Neural crest cell (in vitro differentiated cells): ENCODE measurements at regions not wholly inside any gene's neighbourhood (a gene's known extent, or its start where the extent isn't known, plus 50 kb on each side); places are given as distances from the start of the nearest gene placed in this dataset.

Experiments used
- DNase-seq: peaks from one replicate; pipeline ENCODE4 v3.0.0; 2021; ENCODE audit warnings: low read depth, mixed read lengths, low spot score
- H3K27ac Mint-ChIP-seq: one replicate; pipeline ENCODE4 v1.8.0; 2021; ENCODE audit warnings: mild to moderate bottlenecking, mixed read lengths; ENCODE audit not compliant: unreplicated experiment
- H3K27me3 Mint-ChIP-seq: 2 replicates; pipeline ENCODE4 v1.8.0; 2021; ENCODE audit warnings: low read depth, mild to moderate bottlenecking, mixed read lengths
- H3K36me3 Mint-ChIP-seq: 2 replicates; pipeline ENCODE4 v1.8.0; 2021; ENCODE audit warnings: low read depth, mild to moderate bottlenecking, mixed read lengths
- H3K4me1 Mint-ChIP-seq: 2 replicates; pipeline ENCODE4 v1.8.0; 2021; ENCODE audit warnings: mixed read lengths
- H3K4me3 Mint-ChIP-seq: one replicate; pipeline ENCODE4 v1.8.0; 2021; ENCODE audit warnings: mild to moderate bottlenecking, mixed read lengths
- H3K9me3 Mint-ChIP-seq: 2 replicates; pipeline ENCODE4 v1.8.0; 2021; ENCODE audit warnings: mixed read lengths
- TF ChIP-seq, protein P1 (sequence below): fragments of 200-600 bp; sonication (generic); conservative IDR thresholded peaks from 2 replicates; pipeline ENCODE4 v1.5.0; 2021; ENCODE audit warnings: antibody characterized with exemption, mild to moderate bottlenecking

DNA sequence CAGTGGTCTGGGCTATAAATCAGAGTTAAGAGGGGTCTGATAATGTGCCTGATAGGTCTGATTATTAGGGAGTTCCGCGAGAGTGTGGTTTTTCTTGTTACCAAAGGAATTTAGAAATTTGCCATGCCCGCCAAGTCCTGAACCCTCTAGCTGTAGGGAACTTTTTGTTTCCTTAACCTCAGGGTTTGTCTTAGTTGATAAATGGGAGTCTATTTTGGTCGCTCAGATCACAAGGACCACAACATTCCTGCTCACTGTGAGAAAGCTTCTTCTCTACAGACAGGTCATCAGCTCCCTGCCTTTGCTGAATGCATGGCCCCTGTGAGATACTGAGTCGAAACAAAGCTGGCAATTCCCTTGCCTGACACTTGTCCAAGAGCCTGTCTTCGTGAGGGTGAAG is 497.8 kb downstream of the HS3ST4 start:
- H3K4me3 Mint-ChIP-seq, result no peak overlapping the region
- no peak overlapping the region for H3K27ac Mint-ChIP-seq
- no peak for DNase-seq
- H3K27me3 Mint-ChIP-seq, result no peaks in the 10 kb centered on the region
- peaks cover 16% of the 10 kb centered on the region for H3K9me3 Mint-ChIP-seq
- no peaks in the 10 kb centered on the region for H3K36me3 Mint-ChIP-seq
- TF ChIP-seq, protein P1, sequence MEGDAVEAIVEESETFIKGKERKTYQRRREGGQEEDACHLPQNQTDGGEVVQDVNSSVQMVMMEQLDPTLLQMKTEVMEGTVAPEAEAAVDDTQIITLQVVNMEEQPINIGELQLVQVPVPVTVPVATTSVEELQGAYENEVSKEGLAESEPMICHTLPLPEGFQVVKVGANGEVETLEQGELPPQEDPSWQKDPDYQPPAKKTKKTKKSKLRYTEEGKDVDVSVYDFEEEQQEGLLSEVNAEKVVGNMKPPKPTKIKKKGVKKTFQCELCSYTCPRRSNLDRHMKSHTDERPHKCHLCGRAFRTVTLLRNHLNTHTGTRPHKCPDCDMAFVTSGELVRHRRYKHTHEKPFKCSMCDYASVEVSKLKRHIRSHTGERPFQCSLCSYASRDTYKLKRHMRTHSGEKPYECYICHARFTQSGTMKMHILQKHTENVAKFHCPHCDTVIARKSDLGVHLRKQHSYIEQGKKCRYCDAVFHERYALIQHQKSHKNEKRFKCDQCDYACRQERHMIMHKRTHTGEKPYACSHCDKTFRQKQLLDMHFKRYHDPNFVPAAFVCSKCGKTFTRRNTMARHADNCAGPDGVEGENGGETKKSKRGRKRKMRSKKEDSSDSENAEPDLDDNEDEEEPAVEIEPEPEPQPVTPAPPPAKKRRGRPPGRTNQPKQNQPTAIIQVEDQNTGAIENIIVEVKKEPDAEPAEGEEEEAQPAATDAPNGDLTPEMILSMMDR, result no peak
- no peaks in the 10 kb centered on the region for H3K4me1 Mint-ChIP-seq

DNA sequence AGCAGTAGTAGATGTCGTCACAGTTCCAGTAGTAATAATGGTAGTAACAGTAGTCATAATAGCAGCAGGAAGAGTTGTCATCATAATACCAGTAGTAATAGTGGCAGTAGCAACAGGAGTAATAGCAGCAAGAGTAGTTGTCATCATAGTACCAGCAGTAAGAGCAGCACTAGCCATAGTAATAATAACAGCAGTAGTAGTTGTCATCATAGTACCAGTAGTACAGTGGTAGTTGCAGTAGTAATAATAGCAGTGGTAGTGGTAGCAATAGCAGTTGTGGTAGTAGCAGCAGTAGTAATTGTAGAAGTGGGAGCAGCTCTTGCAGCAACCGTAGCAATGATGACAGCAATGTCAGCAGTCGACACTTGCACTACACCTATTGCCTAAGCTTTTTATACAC is 502.8 kb downstream of the HS3ST4 start:
- peaks cover 10% of the 10 kb centered on the region for H3K4me1 Mint-ChIP-seq
- H3K27me3 Mint-ChIP-seq, result no peaks in the 10 kb centered on the region
- no peak for DNase-seq
- no peak overlapping the region for H3K4me3 Mint-ChIP-seq
- no peak overlapping the region for H3K27ac Mint-ChIP-seq
- H3K9me3 Mint-ChIP-seq, result peaks cover 11% of the 10 kb centered on the region
- no peaks in the 10 kb centered on the region for H3K36me3 Mint-ChIP-seq
- TF ChIP-seq, protein P1, result no peak

DNA sequence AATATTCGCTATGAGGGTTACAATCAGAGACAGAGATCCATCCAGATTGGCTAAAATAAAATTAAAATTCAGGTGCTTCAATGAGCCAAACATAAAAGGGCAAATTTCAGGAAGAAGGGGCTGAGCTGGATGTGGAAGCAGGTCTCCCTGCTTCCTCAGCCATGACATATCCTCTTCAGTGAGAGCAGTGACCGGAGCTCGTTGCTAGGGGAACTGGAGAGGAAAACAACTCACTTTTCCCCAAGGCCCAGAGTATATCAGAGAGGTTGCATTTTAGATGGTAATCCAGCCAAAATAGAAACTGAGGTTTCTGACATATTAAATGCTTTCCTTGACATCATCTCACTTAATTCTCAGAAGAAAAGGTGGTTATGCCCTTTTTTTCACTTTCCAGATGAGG is 503.5 kb downstream of the HS3ST4 start:
- no peaks in the 10 kb centered on the region for H3K36me3 Mint-ChIP-seq
- no peaks in the 10 kb centered on the region for H3K27me3 Mint-ChIP-seq
- no peak overlapping the region for H3K27ac Mint-ChIP-seq
- H3K4me1 Mint-ChIP-seq, result peaks cover 10% of the 10 kb centered on the region
- H3K9me3 Mint-ChIP-seq, result peaks cover 11% of the 10 kb centered on the region
- no peak for DNase-seq
- no peak overlapping the region for H3K4me3 Mint-ChIP-seq
- TF ChIP-seq, protein P1, result no peak

DNA sequence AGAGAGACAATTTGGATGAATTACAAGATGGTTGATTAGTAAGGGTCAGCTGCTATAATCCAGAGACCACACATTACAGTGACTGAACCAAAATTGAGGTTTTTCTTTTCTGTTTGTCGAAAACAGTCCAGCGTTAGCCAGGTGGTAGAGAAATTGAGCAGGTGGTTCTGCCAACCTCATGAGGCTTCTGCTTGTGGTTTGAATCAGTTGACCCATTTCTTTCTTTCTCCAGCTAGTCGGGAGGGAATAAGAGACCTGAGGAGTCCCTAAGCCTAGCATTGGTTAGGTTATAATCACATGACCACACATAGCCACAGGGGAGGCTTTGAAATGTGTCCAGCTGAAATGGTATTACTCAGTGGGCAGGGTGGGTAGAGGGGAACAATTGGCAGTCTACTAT is 504.6 kb downstream of the HS3ST4 start:
- H3K27ac Mint-ChIP-seq, result no peak overlapping the region
- H3K4me1 Mint-ChIP-seq, result peaks cover 10% of the 10 kb centered on the region
- H3K36me3 Mint-ChIP-seq, result no peaks in the 10 kb centered on the region
- peaks cover 14% of the 10 kb centered on the region for H3K9me3 Mint-ChIP-seq
- TF ChIP-seq, protein P1, result no peak
- no peaks in the 10 kb centered on the region for H3K27me3 Mint-ChIP-seq
- DNase-seq, result no peak
- H3K4me3 Mint-ChIP-seq, result no peak overlapping the region

DNA sequence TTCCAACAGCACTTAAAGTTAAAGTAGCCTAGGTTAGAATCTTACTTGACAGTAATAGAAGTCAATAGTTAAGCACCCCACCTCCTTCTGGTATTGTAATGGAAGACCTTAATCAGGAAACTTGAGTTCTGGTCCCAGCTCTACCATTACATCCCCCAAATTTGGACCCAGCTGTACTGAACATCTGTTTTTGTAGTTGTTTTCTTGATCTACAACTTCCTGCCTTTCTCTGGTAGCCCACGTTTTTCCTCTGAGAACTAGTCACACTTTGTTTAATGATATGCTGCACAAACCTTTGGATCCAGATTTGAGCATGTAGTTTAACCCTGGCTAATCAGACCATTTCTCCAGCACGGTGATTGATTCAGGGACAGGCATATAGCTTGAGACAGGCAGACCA is 505.0 kb downstream of the HS3ST4 start:
- peaks cover 14% of the 10 kb centered on the region for H3K9me3 Mint-ChIP-seq
- no peak overlapping the region for H3K27ac Mint-ChIP-seq
- no peaks in the 10 kb centered on the region for H3K36me3 Mint-ChIP-seq
- H3K27me3 Mint-ChIP-seq, result no peaks in the 10 kb centered on the region
- no peak overlapping the region for H3K4me3 Mint-ChIP-seq
- TF ChIP-seq, protein P1, result no peak
- peaks cover 10% of the 10 kb centered on the region for H3K4me1 Mint-ChIP-seq
- no peak for DNase-seq

DNA sequence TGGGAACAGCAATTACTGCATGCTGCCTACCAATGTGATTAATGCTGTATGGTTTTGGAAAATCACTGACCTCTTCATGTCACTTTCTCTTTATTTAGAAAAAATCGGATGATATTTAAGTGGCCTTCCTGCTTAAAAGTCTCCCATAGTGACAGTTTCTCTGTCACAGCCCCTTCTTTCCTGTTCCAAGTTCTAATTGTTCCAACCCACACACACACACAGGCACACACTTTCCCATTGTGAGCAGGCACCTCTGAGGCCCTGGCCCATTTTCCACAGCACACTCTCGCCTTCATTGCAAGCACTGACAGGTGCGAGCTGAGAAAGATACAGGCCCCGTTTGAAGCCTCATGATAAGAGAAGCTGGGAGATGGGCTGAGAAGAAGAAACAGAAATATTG is 505.9 kb downstream of the HS3ST4 start:
- no peaks in the 10 kb centered on the region for H3K27me3 Mint-ChIP-seq
- DNase-seq, result no peak
- no peak overlapping the region for H3K4me3 Mint-ChIP-seq
- no peaks in the 10 kb centered on the region for H3K36me3 Mint-ChIP-seq
- H3K27ac Mint-ChIP-seq, result no peak overlapping the region
- H3K4me1 Mint-ChIP-seq, result peaks cover 10% of the 10 kb centered on the region
- TF ChIP-seq, protein P1, result no peak
- H3K9me3 Mint-ChIP-seq, result peaks cover 14% of the 10 kb centered on the region
